ENCODE measurements at regions not wholly inside any gene's neighbourhood (a gene's known extent, or its start where the extent isn't known, plus 50 kb on each side); places are given as distances from the start of the nearest gene placed in this dataset.

- H3K4me3 ChIP-seq (ENCODE audit: low read depth, low read length): no peak overlapping the region
- Mint-ChIP-seq H3K4me1 (ENCODE audit: low read depth, unreplicated experiment) (peaks cover 12% of the 10 kb centered on the region), H3K27ac (ENCODE audit: unreplicated experiment) (peak overlapping the region; percentile 4), H3K27me3 (ENCODE audit: insufficient read depth, unreplicated experiment) (no peaks in the 10 kb centered on the region), H3K36me3 (ENCODE audit: insufficient read depth, unreplicated experiment) (no peaks in the 10 kb centered on the region), H3K9me3 (ENCODE audit: unreplicated experiment) (no peaks in the 10 kb centered on the region), H3K4me3 (ENCODE audit: unreplicated experiment) (no peak overlapping the region)
- TF ChIP-seq CTCF (IDR thresholded peaks at IDR 0.05; ENCODE audit: insufficient read depth in 1 of 2, low read depth in 1 of 2, low read length in 1 of 2, severe bottlenecking in 1 of 2, unreplicated experiment in 1 of 2): no peak
- intact Hi-C loops (cut with micrococcal nuclease; ENCODE audit: unreplicated experiment): no loop called here
- H3K36me3 ChIP-seq (ENCODE audit: control insufficient read depth, insufficient read depth, low read length): no peaks in the 10 kb centered on the region
- no peaks in the 10 kb centered on the region for H3K9me3 ChIP-seq
- H3K27me3 ChIP-seq (replicated peaks; ENCODE audit: control insufficient read depth, insufficient read depth, low read length): no peaks in the 10 kb centered on the region
- no peak for DNase-seq
- ChIA-PET CTCF (no interaction called here), POLR2A (no interaction called here)
- peaks cover 26% of the 10 kb centered on the region; the same call in 1 of the 2 replicates for H3K4me1 ChIP-seq
- BruUV-seq (replicated peaks): no TSS peak
These were observed 379.5 kb upstream of the SULF2 start for GRCh38 chr20:48164566-48165400.

- peak overlapping the region; percentile 4 for H3K27ac Mint-ChIP-seq (ENCODE audit: unreplicated experiment)
- TF ChIP-seq CTCF (IDR thresholded peaks at IDR 0.05; ENCODE audit: insufficient read depth in 1 of 2, low read depth in 1 of 2, low read length in 1 of 2, severe bottlenecking in 1 of 2, unreplicated experiment in 1 of 2): no peak
- no peak overlapping the region for H3K4me3 ChIP-seq (ENCODE audit: low read depth, low read length)
- H3K4me1 ChIP-seq: peaks cover 26% of the 10 kb centered on the region; the same call in 1 of the 2 replicates
- no TSS peak for BruUV-seq (replicated peaks)
- ChIA-PET CTCF (no interaction called here), POLR2A (no interaction called here)
- H3K9me3 Mint-ChIP-seq (ENCODE audit: unreplicated experiment): no peaks in the 10 kb centered on the region
- no peak for DNase-seq
- no peaks in the 10 kb centered on the region for H3K36me3 ChIP-seq (ENCODE audit: control insufficient read depth, insufficient read depth, low read length)
- no peaks in the 10 kb centered on the region for H3K36me3 Mint-ChIP-seq (ENCODE audit: insufficient read depth, unreplicated experiment)
- no peaks in the 10 kb centered on the region for H3K9me3 ChIP-seq
- intact Hi-C loops (cut with micrococcal nuclease; ENCODE audit: unreplicated experiment): no loop called here
- H3K27me3 Mint-ChIP-seq (ENCODE audit: insufficient read depth, unreplicated experiment): no peaks in the 10 kb centered on the region
- no peak overlapping the region for H3K4me3 Mint-ChIP-seq (ENCODE audit: unreplicated experiment)
- H3K4me1 Mint-ChIP-seq (ENCODE audit: low read depth, unreplicated experiment): peaks cover 12% of the 10 kb centered on the region
- no peaks in the 10 kb centered on the region for H3K27me3 ChIP-seq (replicated peaks; ENCODE audit: control insufficient read depth, insufficient read depth, low read length)
These were observed 378.8 kb upstream of the SULF2 start for GRCh38 chr20:48164034-48164433.

- Mint-ChIP-seq H3K27me3 (ENCODE audit: insufficient read depth, unreplicated experiment) (no peaks in the 10 kb centered on the region), H3K4me3 (ENCODE audit: unreplicated experiment) (no peak overlapping the region), H3K27ac (ENCODE audit: unreplicated experiment) (peak overlapping the region; percentile 4), H3K9me3 (ENCODE audit: unreplicated experiment) (no peaks in the 10 kb centered on the region), H3K36me3 (ENCODE audit: insufficient read depth, unreplicated experiment) (no peaks in the 10 kb centered on the region), H3K4me1 (ENCODE audit: low read depth, unreplicated experiment) (peaks cover 12% of the 10 kb centered on the region)
- TF ChIP-seq CTCF (IDR thresholded peaks at IDR 0.05; ENCODE audit: insufficient read depth in 1 of 2, low read depth in 1 of 2, low read length in 1 of 2, severe bottlenecking in 1 of 2, unreplicated experiment in 1 of 2): no peak
- no TSS peak for BruUV-seq (replicated peaks)
- CTCF ChIA-PET: no interaction called here
- no peak overlapping the region for H3K4me3 ChIP-seq (ENCODE audit: low read depth, low read length)
- POLR2A ChIA-PET: no interaction called here
- H3K36me3 ChIP-seq (ENCODE audit: control insufficient read depth, insufficient read depth, low read length): no peaks in the 10 kb centered on the region
- H3K4me1 ChIP-seq: peaks cover 23% of the 10 kb centered on the region; the same call in 1 of the 2 replicates
- intact Hi-C loops (cut with micrococcal nuclease; ENCODE audit: unreplicated experiment): no loop called here
- H3K9me3 ChIP-seq: no peaks in the 10 kb centered on the region
- DNase-seq: peak in 1 of 2 experiments; percentile 33
- H3K27me3 ChIP-seq (replicated peaks; ENCODE audit: control insufficient read depth, insufficient read depth, low read length): no peaks in the 10 kb centered on the region
These were observed 378.2 kb upstream of the SULF2 start for GRCh38 chr20:48163505-48163904.

Data from Caco-2 (cell line).